NCI-H1436 treated with DMSO at 0.1 percent for 48 hours (cell line): ENCODE measurements at regions not wholly inside any gene's neighbourhood (a gene's known extent, or its start where the extent isn't known, plus 50 kb on each side); places are given as distances from the start of the nearest gene placed in this dataset.
"Not testable (repeated sequence)": the region's sequence is repeated elsewhere in the genome, so short reads cannot be mapped to it uniquely, and the experiment has no call there.

Experiments used
- DNase-seq: peaks from one replicate; lab custom pipeline; 2025; lab: John Stamatoyannopoulos, UW

GRCh38 chr5:17037751-17038150, 101.7 kb upstream of the MYO10 start:
- DNase-seq, result no peak

- DNase-seq, result no peak
Measured at GRCh38 chr5:17039170-17039569, 103.1 kb upstream of the MYO10 start.

- no peak for DNase-seq
Measured at GRCh38 chr5:17042041-17042440, 106.0 kb upstream of the MYO10 start.

- DNase-seq, result no peak
Measured at GRCh38 chr5:17046320-17046719, 110.2 kb upstream of the MYO10 start.

GRCh38 chr5:17050236-17050635, 114.1 kb upstream of the MYO10 start:
- no peak for DNase-seq

- no peak for DNase-seq
Measured at GRCh38 chr5:17054911-17055310, 118.8 kb upstream of the MYO10 start.

GRCh38 chr5:17056141-17056631, 120.1 kb upstream of the MYO10 start:
- no peak for DNase-seq

GRCh38 chr5:17058438-17058837, 122.3 kb upstream of the MYO10 start:
- DNase-seq, result no peak

GRCh38 chr5:17061973-17062470, 125.9 kb upstream of the MYO10 start:
- DNase-seq, result no peak

GRCh38 chr5:17062741-17063140, 126.7 kb upstream of the MYO10 start:
- not testable (repeated sequence) for DNase-seq

- DNase-seq, result no peak
Measured at GRCh38 chr5:17064241-17064640, 128.2 kb upstream of the MYO10 start.

- no peak for DNase-seq
Measured at GRCh38 chr5:17065458-17065857, 129.4 kb upstream of the MYO10 start.

GRCh38 chr5:17066026-17066425, 129.9 kb upstream of the MYO10 start:
- DNase-seq, result not testable (repeated sequence)

GRCh38 chr5:17067657-17068392, 131.7 kb upstream of the MYO10 start:
- DNase-seq, result no peak

GRCh38 chr5:17069995-17070511, 134.0 kb upstream of the MYO10 start:
- no peak for DNase-seq

- DNase-seq, result no peak
Measured at GRCh38 chr5:17070647-17071046, 134.6 kb upstream of the MYO10 start.

GRCh38 chr5:17075236-17075635, 139.1 kb upstream of the MYO10 start:
- DNase-seq, result no peak

- DNase-seq, result no peak
Measured at GRCh38 chr5:17076272-17076671, 140.2 kb upstream of the MYO10 start.

- DNase-seq, result no peak
Measured at GRCh38 chr5:17077440-17078233, 139.8 kb upstream of the BASP1 start.

- DNase-seq, result no peak
Measured at GRCh38 chr5:17079562-17079961, 137.9 kb upstream of the BASP1 start.

GRCh38 chr5:17080361-17080760, 137.1 kb upstream of the BASP1 start:
- no peak for DNase-seq

GRCh38 chr5:17081142-17081541, 136.3 kb upstream of the BASP1 start:
- DNase-seq, result no peak

GRCh38 chr5:17083276-17083675, 134.2 kb upstream of the BASP1 start:
- DNase-seq, result not testable (repeated sequence)
